Glutamatergic neuron (in vitro differentiated cells): ENCODE measurements at regions not wholly inside any gene's neighbourhood (a gene's known extent, or its start where the extent isn't known, plus 50 kb on each side); places are given as distances from the start of the nearest gene placed in this dataset.

Experiments
- DNase-seq: peaks from one replicate; pipeline ENCODE4 v3.0.0; 2022
- H3K27ac Mint-ChIP-seq: one replicate; pipeline ENCODE4 v1.8.0; 2020; ENCODE audit warnings: mild to moderate bottlenecking, mixed read lengths, inconsistent platforms; ENCODE audit not compliant: unreplicated experiment
- H3K27me3 Mint-ChIP-seq: one replicate; pipeline ENCODE4 v1.8.0; 2020; ENCODE audit warnings: mild to moderate bottlenecking, moderate library complexity, mixed read lengths, inconsistent platforms; ENCODE audit not compliant: unreplicated experiment
- H3K36me3 Mint-ChIP-seq: one replicate; pipeline ENCODE4 v1.8.0; 2020; ENCODE audit warnings: mild to moderate bottlenecking, mixed read lengths, inconsistent platforms; ENCODE audit not compliant: unreplicated experiment
- H3K4me1 Mint-ChIP-seq: one replicate; pipeline ENCODE4 v1.8.0; 2020; ENCODE audit warnings: mild to moderate bottlenecking, low read depth, mixed read lengths, inconsistent platforms; ENCODE audit not compliant: unreplicated experiment
- H3K4me3 Mint-ChIP-seq: one replicate; pipeline ENCODE4 v1.8.0; 2020; ENCODE audit warnings: mild to moderate bottlenecking, mixed read lengths, inconsistent platforms; ENCODE audit not compliant: unreplicated experiment
- H3K9me3 Mint-ChIP-seq: one replicate; pipeline ENCODE4 v1.8.0; 2020; ENCODE audit warnings: mild to moderate bottlenecking, moderate library complexity, mixed read lengths, inconsistent platforms; ENCODE audit not compliant: unreplicated experiment
- CTCF ChIP-seq: fragments of 200-600 bp; sonication (generic); IDR thresholded peaks from one replicate; pipeline ENCODE4 v1.5.0; 2021; ENCODE audit not compliant: partially characterized antibody, unreplicated experiment

- TF ChIP-seq CTCF: no peak
- Mint-ChIP-seq H3K36me3 (no peaks in the 10 kb centered on the region), H3K9me3 (no peaks in the 10 kb centered on the region), H3K27ac (no peak overlapping the region), H3K4me3 (no peak overlapping the region), H3K4me1 (no peaks in the 10 kb centered on the region), H3K27me3 (no peaks in the 10 kb centered on the region)
- DNase-seq: no peak
These were observed 84.7 kb upstream of the GOLGA8J start for GRCh38 chr15:29998033-29998432.

- H3K9me3 Mint-ChIP-seq: no peaks in the 10 kb centered on the region
- no peak for TF ChIP-seq CTCF
- H3K27me3 Mint-ChIP-seq: no peaks in the 10 kb centered on the region
- H3K27ac Mint-ChIP-seq: no peak overlapping the region
- H3K4me1 Mint-ChIP-seq: no peaks in the 10 kb centered on the region
- no peak for DNase-seq
- H3K36me3 Mint-ChIP-seq: no peaks in the 10 kb centered on the region
- H3K4me3 Mint-ChIP-seq: no peak overlapping the region
These were observed 85.3 kb upstream of the GOLGA8J start for GRCh38 chr15:29997499-29997898.

GRCh38 chr15:29994284-29994683 lies 88.5 kb upstream of the GOLGA8J start:
- no peaks in the 10 kb centered on the region for H3K9me3 Mint-ChIP-seq
- H3K4me1 Mint-ChIP-seq: peaks cover 4% of the 10 kb centered on the region
- H3K4me3 Mint-ChIP-seq: no peak overlapping the region
- H3K36me3 Mint-ChIP-seq: no peaks in the 10 kb centered on the region
- TF ChIP-seq CTCF: no peak
- no peaks in the 10 kb centered on the region for H3K27me3 Mint-ChIP-seq
- no peak overlapping the region for H3K27ac Mint-ChIP-seq
- no peak for DNase-seq

- H3K4me1 Mint-ChIP-seq: peaks cover 4% of the 10 kb centered on the region
- no peaks in the 10 kb centered on the region for H3K9me3 Mint-ChIP-seq
- H3K4me3 Mint-ChIP-seq: no peak overlapping the region
- no peak overlapping the region for H3K27ac Mint-ChIP-seq
- no peaks in the 10 kb centered on the region for H3K36me3 Mint-ChIP-seq
- H3K27me3 Mint-ChIP-seq: peaks cover 1% of the 10 kb centered on the region
- no peak for TF ChIP-seq CTCF
- DNase-seq: no peak
These were observed 91.8 kb upstream of the GOLGA8J start for GRCh38 chr15:29990954-29991353.

- no peak overlapping the region for H3K4me3 Mint-ChIP-seq
- TF ChIP-seq CTCF: no peak
- peaks cover 1% of the 10 kb centered on the region for H3K27me3 Mint-ChIP-seq
- no peak for DNase-seq
- no peaks in the 10 kb centered on the region for H3K36me3 Mint-ChIP-seq
- peaks cover 4% of the 10 kb centered on the region for H3K4me1 Mint-ChIP-seq
- no peak overlapping the region for H3K27ac Mint-ChIP-seq
- H3K9me3 Mint-ChIP-seq: no peaks in the 10 kb centered on the region
These were observed 92.7 kb upstream of the GOLGA8J start for GRCh38 chr15:29990035-29990434.
